ENCODE measurements at regions not wholly inside any gene's neighbourhood (a gene's known extent, or its start where the extent isn't known, plus 50 kb on each side); places are given as distances from the start of the nearest gene placed in this dataset.

GRCh38 chr12:60148109-60148508, 552.3 kb downstream of the SLC16A7 start:
- TF ChIP-seq, protein P1, sequence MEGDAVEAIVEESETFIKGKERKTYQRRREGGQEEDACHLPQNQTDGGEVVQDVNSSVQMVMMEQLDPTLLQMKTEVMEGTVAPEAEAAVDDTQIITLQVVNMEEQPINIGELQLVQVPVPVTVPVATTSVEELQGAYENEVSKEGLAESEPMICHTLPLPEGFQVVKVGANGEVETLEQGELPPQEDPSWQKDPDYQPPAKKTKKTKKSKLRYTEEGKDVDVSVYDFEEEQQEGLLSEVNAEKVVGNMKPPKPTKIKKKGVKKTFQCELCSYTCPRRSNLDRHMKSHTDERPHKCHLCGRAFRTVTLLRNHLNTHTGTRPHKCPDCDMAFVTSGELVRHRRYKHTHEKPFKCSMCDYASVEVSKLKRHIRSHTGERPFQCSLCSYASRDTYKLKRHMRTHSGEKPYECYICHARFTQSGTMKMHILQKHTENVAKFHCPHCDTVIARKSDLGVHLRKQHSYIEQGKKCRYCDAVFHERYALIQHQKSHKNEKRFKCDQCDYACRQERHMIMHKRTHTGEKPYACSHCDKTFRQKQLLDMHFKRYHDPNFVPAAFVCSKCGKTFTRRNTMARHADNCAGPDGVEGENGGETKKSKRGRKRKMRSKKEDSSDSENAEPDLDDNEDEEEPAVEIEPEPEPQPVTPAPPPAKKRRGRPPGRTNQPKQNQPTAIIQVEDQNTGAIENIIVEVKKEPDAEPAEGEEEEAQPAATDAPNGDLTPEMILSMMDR (IDR thresholded peaks at IDR 0.05; ENCODE audit: poor library complexity): no peak
- TF ChIP-seq EZH2 (IDR thresholded peaks at IDR 0.05; ENCODE audit: borderline replicate concordance) (no peak), EZH2phosphoT487 (IDR thresholded peaks at IDR 0.05; ENCODE audit: low read depth, severe bottlenecking, unreplicated experiment) (no peak)
- Histone ChIP-seq H4K20me1 (ENCODE audit: insufficient read depth, poor library complexity, severe bottlenecking) (no peaks in the 10 kb centered on the region), H3K9me3 (ENCODE audit: low read depth) (no peaks in the 10 kb centered on the region), H3K27me3 (no peaks in the 10 kb centered on the region), H3K4me2 (no peak overlapping the region), H3K4me3 (no peak overlapping the region), H3K9me2 (replicated peaks; ENCODE audit: insufficient read depth) (no peaks in the 10 kb centered on the region), H3K4me1 (ENCODE audit: insufficient read depth) (peaks cover 3% of the 10 kb centered on the region), H2AFZ (no peak overlapping the region), H3K27ac (no peak overlapping the region), H3K79me2 (no peaks in the 10 kb centered on the region), H3K36me3 (replicated peaks; ENCODE audit: insufficient read depth, low read depth) (no peaks in the 10 kb centered on the region)
- DNase-seq (ENCODE audit: low spot score): peak; percentile 8
- 84% methylated on average over 2 of the region's 2 CpGs for WGBS (ENCODE audit: low lambda C conversion rate, missing lambda C conversion rate)

- TF ChIP-seq, protein P1 (IDR thresholded peaks at IDR 0.05; ENCODE audit: poor library complexity): no peak
- no peak for TF ChIP-seq EZH2phosphoT487 (IDR thresholded peaks at IDR 0.05; ENCODE audit: low read depth, severe bottlenecking, unreplicated experiment)
- no peak for TF ChIP-seq EZH2 (IDR thresholded peaks at IDR 0.05; ENCODE audit: borderline replicate concordance)
- no peak for DNase-seq (ENCODE audit: low spot score)
- Histone ChIP-seq H3K4me2 (no peak overlapping the region), H3K27me3 (no peaks in the 10 kb centered on the region), H3K9me3 (ENCODE audit: low read depth) (no peaks in the 10 kb centered on the region), H3K4me1 (ENCODE audit: insufficient read depth) (peaks cover 3% of the 10 kb centered on the region), H3K27ac (no peak overlapping the region), H3K36me3 (replicated peaks; ENCODE audit: insufficient read depth, low read depth) (no peaks in the 10 kb centered on the region), H3K4me3 (no peak overlapping the region), H3K9me2 (replicated peaks; ENCODE audit: insufficient read depth) (no peaks in the 10 kb centered on the region), H4K20me1 (ENCODE audit: insufficient read depth, poor library complexity, severe bottlenecking) (no peaks in the 10 kb centered on the region), H3K79me2 (no peaks in the 10 kb centered on the region), H2AFZ (no peak overlapping the region)
Measured at GRCh38 chr12:60148831-60149230, 553.0 kb downstream of the SLC16A7 start.

DNA sequence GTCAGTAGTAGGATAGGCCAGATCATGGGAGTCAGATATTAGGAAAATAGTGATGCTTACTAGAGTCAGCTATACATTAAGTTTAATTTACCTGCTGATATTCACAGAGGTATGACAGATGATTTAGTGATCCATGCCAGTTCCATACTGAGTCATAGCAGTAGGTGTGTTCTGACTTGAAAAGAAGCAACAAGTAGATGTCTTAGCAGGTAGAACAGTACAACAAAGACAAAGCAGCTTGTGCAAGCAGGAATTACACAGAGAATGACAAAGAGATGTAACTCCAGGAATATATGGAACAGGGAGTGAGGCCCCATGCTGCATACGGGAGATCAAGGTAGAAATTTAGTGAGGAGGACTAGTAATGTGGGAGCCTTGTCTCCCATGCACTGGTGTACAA, 556.9 kb downstream of the SLC16A7 start:
- Histone ChIP-seq H3K9me2 (replicated peaks; ENCODE audit: insufficient read depth) (no peaks in the 10 kb centered on the region), H3K36me3 (replicated peaks; ENCODE audit: insufficient read depth, low read depth) (no peaks in the 10 kb centered on the region), H3K4me2 (no peak overlapping the region), H3K4me1 (ENCODE audit: insufficient read depth) (peaks cover 3% of the 10 kb centered on the region), H3K79me2 (no peaks in the 10 kb centered on the region), H4K20me1 (ENCODE audit: insufficient read depth, poor library complexity, severe bottlenecking) (no peaks in the 10 kb centered on the region), H3K27ac (peak overlapping the region; percentile 10), H3K9me3 (ENCODE audit: low read depth) (no peaks in the 10 kb centered on the region), H3K27me3 (no peaks in the 10 kb centered on the region), H2AFZ (no peak overlapping the region), H3K4me3 (no peak overlapping the region)
- WGBS (ENCODE audit: low lambda C conversion rate, missing lambda C conversion rate): 68% methylated on average over 1 of the region's 1 CpG
- DNase-seq (ENCODE audit: low spot score): no peak
- TF ChIP-seq EZH2 (IDR thresholded peaks at IDR 0.05; ENCODE audit: borderline replicate concordance): no peak
- TF ChIP-seq, protein P1 (IDR thresholded peaks at IDR 0.05; ENCODE audit: poor library complexity): no peak
- TF ChIP-seq EZH2phosphoT487 (IDR thresholded peaks at IDR 0.05; ENCODE audit: low read depth, severe bottlenecking, unreplicated experiment): no peak

GRCh38 chr12:60159761-60160160, 563.9 kb downstream of the SLC16A7 start:
- Histone ChIP-seq H3K4me1 (ENCODE audit: insufficient read depth) (no peaks in the 10 kb centered on the region), H3K9me3 (ENCODE audit: low read depth) (no peaks in the 10 kb centered on the region)

More at GRCh38 chr12:60159761-60160160, 563.9 kb downstream of the SLC16A7 start:
- H3K4me3 ChIP-seq: no peak overlapping the region
- no peak overlapping the region for H2AFZ ChIP-seq
- H3K4me2 ChIP-seq: no peak overlapping the region
- DNase-seq (ENCODE audit: low spot score): no peak
- H3K79me2 ChIP-seq: no peaks in the 10 kb centered on the region
- no peaks in the 10 kb centered on the region for H3K9me2 ChIP-seq (replicated peaks; ENCODE audit: insufficient read depth)
- no peaks in the 10 kb centered on the region for H4K20me1 ChIP-seq (ENCODE audit: insufficient read depth, poor library complexity, severe bottlenecking)
- no peaks in the 10 kb centered on the region for H3K36me3 ChIP-seq (replicated peaks; ENCODE audit: insufficient read depth, low read depth)
- no peak overlapping the region for H3K27ac ChIP-seq
- WGBS (ENCODE audit: low lambda C conversion rate, missing lambda C conversion rate): 84% methylated on average over 1 of the region's 1 CpG
- TF ChIP-seq, protein P1 (IDR thresholded peaks at IDR 0.05; ENCODE audit: poor library complexity): no peak
- no peak for TF ChIP-seq EZH2 (IDR thresholded peaks at IDR 0.05; ENCODE audit: borderline replicate concordance)
- TF ChIP-seq EZH2phosphoT487 (IDR thresholded peaks at IDR 0.05; ENCODE audit: low read depth, severe bottlenecking, unreplicated experiment): no peak
- no peaks in the 10 kb centered on the region for H3K27me3 ChIP-seq

Data from hepatocyte (in vitro differentiated cells).